Stimulated activated CD4-positive, alpha-beta T cell treated with anti-CD3 and anti-CD28 coated beads, Interleukin-12 subunit alpha, Interleukin-12 subunit beta, amount 100 ng/mL, for 48 hours (primary cell): ENCODE measurements at regions not wholly inside any gene's neighbourhood (a gene's known extent, or its start where the extent isn't known, plus 50 kb on each side); places are given as distances from the start of the nearest gene placed in this dataset.

Source experiments
- DNase-seq, 3 donors: peaks; one replicate each; pipeline ENCODE4 v3.0.0-alpha.2; 2020; ENCODE audit warnings: low read depth in 2 of 3, low spot score in 1 of 3

GRCh38 chr11:110797453-110797852 lies 85.2 kb upstream of the ARHGAP20 start:
- no peak for DNase-seq

- no peak for DNase-seq
Measured at GRCh38 chr11:110795112-110795624, 82.9 kb upstream of the ARHGAP20 start.

DNA sequence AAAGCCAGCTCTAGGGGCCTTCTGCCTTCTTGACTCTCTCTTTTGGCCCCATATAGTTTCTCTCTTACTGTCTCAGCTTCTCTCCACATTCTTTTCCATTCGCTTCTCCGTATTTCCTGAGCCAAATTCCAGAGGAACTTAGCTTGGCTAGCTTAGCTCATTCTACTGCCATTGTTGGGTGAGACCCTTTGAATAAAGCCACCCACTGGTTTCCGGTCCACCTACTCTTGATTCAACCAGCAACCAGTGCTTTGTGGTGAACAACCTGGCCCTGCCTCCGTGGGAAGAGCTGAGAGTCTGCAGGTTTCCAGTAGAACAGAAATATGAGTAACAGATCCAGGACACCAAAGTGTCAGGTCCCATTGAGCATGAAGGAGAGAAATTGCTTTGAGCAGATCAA lies 81.3 kb upstream of the ARHGAP20 start:
- no peak for DNase-seq

- no peak for DNase-seq
Measured at GRCh38 chr11:110791621-110792020, 79.4 kb upstream of the ARHGAP20 start.

- no peak for DNase-seq
Measured at GRCh38 chr11:110787680-110788079, 75.4 kb upstream of the ARHGAP20 start.

GRCh38 chr11:110786226-110786902 lies 74.1 kb upstream of the ARHGAP20 start:
- no peak for DNase-seq

DNA sequence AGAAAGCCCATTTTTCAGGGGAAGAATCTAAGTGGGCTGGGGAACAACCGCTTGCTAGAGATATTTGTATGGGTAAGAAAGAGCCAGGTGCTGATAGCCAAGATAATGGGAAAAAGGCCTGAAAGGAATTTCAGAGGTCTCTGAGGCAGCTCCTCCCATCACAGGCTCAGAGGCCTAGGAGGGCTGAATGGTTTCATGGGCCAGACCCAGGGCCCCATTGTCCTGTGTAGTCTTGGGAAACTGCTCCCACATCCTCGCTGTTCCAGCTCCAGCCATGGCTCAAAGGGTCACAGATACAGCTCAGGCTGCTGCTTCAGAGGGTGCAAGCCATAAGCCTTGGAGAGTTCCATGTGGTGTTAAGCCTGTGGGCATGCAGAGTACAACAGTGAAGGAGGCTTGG lies 73.2 kb upstream of the ARHGAP20 start:
- no peak for DNase-seq

GRCh38 chr11:110782616-110783015 lies 70.4 kb upstream of the ARHGAP20 start:
- DNase-seq: no peak

DNA sequence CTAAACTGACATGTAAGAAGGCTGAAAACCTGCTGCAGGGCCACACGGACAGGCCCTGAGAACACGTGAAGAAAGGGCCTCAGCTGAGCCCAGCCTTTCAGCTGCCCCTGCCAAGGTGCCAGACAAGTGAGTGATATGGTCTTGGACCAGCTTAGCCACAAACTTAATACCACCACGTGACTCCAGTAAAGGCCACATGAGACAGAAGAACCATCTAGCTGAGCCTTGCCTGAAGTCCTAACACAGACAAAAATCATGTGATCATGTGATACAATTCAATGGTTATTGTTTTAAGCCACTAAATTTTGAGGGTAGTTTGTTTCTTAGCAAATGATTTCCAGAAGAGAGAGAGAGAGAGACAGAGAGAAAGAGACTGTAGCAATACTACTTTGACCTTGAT lies 66.9 kb upstream of the ARHGAP20 start:
- DNase-seq: no peak

- DNase-seq: no peak
Measured at GRCh38 chr11:110778343-110778742, 66.1 kb upstream of the ARHGAP20 start.

- DNase-seq: no peak
Measured at GRCh38 chr11:110777775-110778174, 65.5 kb upstream of the ARHGAP20 start.

DNA sequence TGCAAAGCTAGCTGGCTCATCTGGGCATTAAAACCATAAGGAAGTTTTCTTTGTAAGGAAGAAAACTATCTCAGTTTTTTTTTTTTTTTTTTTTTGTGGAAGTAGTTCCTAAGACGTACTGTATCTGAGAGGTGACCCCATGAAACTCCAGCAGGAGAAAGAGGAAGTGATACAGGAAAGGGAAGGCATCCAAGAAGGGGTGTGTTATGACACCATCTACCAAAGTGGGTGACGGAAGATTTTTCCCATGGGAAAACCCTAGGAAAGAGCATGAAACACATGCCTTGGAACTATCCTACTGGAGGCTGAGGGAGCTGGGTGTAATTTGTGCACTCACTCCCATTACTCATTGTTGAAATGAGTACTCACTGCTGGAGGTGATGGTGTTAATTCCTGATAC lies 63.8 kb upstream of the ARHGAP20 start:
- no peak for DNase-seq

DNA sequence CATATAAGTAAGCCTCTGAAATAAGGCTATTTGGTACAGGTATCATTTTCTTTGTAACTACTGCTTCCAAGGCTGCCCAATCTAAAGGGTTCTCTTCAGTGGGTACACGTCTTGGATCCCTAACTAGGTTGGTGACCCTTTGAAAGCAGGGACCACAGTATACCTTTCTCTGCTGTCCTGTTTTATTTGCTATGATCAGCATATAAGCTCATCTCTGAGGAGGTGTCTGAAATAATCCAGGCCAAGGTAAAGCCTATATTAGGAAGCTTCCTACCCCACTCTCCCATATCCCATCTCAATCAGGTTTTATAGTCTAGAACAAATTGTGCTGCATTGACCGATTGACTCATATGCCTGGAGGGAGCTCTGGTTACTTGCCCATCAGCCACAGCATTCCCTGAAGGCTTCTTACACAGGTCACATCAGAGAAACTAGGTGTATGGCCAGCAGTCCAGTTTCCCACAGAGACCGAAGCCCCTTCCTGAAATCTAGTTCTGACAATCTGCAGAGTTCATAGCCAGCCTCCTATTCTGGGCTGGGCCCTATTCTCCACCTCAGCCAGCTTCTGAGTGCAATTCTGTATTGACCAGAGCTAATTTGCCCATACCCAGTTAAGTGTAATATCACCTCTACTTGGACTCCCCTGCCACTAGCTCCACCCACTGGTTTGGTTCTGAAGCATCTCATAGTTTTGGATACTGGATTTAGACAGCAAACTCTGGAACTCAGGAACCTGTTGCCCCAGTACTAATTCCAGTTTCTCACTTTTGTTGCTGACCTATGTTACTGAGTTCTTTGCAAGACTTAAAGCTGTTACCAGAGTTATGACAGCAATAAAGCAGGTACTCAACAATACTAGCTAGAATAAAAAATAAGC lies 62.1 kb upstream of the ARHGAP20 start:
- no peak for DNase-seq

DNA sequence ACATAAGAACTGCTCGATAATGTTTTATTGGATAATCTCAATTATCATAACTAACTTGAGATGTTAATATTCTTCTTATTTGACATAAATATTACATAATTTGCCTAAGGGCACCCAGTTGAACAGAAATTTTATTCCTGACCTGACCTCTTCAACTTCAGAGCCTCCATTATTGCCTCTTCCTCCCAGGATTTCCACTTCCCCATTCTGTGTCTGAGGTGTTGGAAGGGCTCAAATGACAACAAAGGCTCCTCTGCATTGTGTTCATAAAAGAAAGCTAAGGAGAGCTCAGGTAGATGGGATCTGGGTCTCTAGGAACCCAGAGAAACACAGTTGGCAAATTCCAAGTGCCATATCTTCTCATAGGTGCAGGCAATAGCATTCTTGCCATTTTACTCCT lies 61.2 kb upstream of the ARHGAP20 start:
- DNase-seq: no peak

GRCh38 chr11:110772863-110773262 lies 60.6 kb upstream of the ARHGAP20 start:
- no peak for DNase-seq

GRCh38 chr11:110766316-110766715 lies 54.1 kb upstream of the ARHGAP20 start:
- DNase-seq: no peak

DNA sequence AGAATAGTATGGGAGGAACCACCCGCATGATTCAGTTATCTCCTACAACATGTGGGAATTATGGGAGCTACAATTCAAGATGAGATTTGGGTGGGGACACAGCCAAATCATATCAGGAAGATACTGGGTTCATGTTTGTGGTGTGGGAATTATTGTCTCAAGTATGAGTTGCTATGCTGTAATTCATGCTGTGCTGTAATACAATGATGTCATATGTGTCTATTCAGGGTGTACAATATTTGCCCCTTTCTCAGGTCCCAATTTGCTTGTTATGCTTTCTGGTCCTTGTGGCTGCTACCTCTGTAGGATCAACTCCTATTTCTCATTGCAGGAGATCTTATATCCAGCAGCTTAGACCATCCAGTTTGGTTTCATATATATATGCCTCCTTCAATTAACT lies 52.2 kb upstream of the ARHGAP20 start:
- no peak for DNase-seq

GRCh38 chr11:110763249-110764011 lies 51.2 kb upstream of the ARHGAP20 start:
- no peak for DNase-seq

- no peak for DNase-seq
Measured at GRCh38 chr11:110762590-110762989, 50.4 kb upstream of the ARHGAP20 start.
